ENCODE measurements at regions not wholly inside any gene's neighbourhood (a gene's known extent, or its start where the extent isn't known, plus 50 kb on each side); places are given as distances from the start of the nearest gene placed in this dataset.
A peak's percentile ranks its signal among the peaks of the same experiment; 100 is the strongest.

GRCh38 chr7:3195160-3195559 is 105.9 kb upstream of the SDK1 start:
- no peak for DNase-seq

- no peak for DNase-seq
Observed at GRCh38 chr7:3196629-3197400, 104.2 kb upstream of the SDK1 start.

- no peak for DNase-seq
Observed at GRCh38 chr7:3197567-3198213, 103.4 kb upstream of the SDK1 start.

- no peak for DNase-seq
Observed at GRCh38 chr7:3198316-3198715, 102.7 kb upstream of the SDK1 start.

GRCh38 chr7:3200504-3200903 is 100.5 kb upstream of the SDK1 start:
- DNase-seq, result no peak

GRCh38 chr7:3201306-3201705 is 99.7 kb upstream of the SDK1 start:
- no peak for DNase-seq

GRCh38 chr7:3201937-3202710 is 98.9 kb upstream of the SDK1 start:
- no peak for DNase-seq

- no peak for DNase-seq
Observed at GRCh38 chr7:3204526-3204925, 96.5 kb upstream of the SDK1 start.

- no peak for DNase-seq
Observed at GRCh38 chr7:3206101-3206500, 95.0 kb upstream of the SDK1 start.

GRCh38 chr7:3206771-3207191 is 94.3 kb upstream of the SDK1 start:
- DNase-seq, result no peak

- no peak for DNase-seq
Observed at GRCh38 chr7:3207387-3207902, 93.6 kb upstream of the SDK1 start.

GRCh38 chr7:3210531-3210930 is 90.5 kb upstream of the SDK1 start:
- no peak for DNase-seq

GRCh38 chr7:3214090-3214413 is 87.0 kb upstream of the SDK1 start:
- DNase-seq, result no peak

GRCh38 chr7:3215624-3216585 is 85.1 kb upstream of the SDK1 start:
- DNase-seq, result no peak

GRCh38 chr7:3217166-3217565 is 83.9 kb upstream of the SDK1 start:
- no peak for DNase-seq

GRCh38 chr7:3218411-3219225 is 82.4 kb upstream of the SDK1 start:
- DNase-seq, result no peak

GRCh38 chr7:3229904-3230470 is 71.1 kb upstream of the SDK1 start:
- peak; percentile 9 for DNase-seq

GRCh38 chr7:3230908-3231307 is 70.1 kb upstream of the SDK1 start:
- no peak for DNase-seq

GRCh38 chr7:3232228-3232627 is 68.8 kb upstream of the SDK1 start:
- no peak for DNase-seq

GRCh38 chr7:3233301-3233700 is 67.8 kb upstream of the SDK1 start:
- no peak for DNase-seq

GRCh38 chr7:3234051-3234450 is 67.0 kb upstream of the SDK1 start:
- no peak for DNase-seq

Data from skin of body (tissue), 1 donor.